DMS79 treated with DMSO at 0.1 percent for 48 hours (cell line): ENCODE measurements at regions not wholly inside any gene's neighbourhood (a gene's known extent, or its start where the extent isn't known, plus 50 kb on each side); places are given as distances from the start of the nearest gene placed in this dataset.
A peak's percentile ranks its signal among the peaks of the same experiment; 100 is the strongest.

Experiments
- DNase-seq: peaks from one replicate; lab custom pipeline; 2025; lab: John Stamatoyannopoulos, UW

DNA sequence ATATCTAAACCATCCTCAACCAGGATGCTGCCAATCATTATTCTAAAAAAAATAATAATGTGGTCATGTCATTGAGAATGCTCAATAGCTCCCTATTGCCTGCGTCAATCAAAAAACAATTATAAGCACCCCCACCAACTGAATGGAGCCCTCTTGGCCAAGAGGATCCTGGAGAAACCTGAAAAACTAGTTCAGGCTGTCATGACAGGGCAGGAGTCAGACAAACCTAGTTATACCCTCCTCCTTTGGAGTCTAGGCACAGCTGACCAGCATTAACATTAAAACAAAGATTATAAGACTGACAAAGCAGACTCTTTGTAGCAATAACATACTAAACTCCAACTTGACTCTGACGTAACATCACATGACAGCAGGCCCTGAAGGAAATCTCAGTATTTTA lies 119.2 kb upstream of the CCL2 start:
- peak; percentile 58 for DNase-seq

DNA sequence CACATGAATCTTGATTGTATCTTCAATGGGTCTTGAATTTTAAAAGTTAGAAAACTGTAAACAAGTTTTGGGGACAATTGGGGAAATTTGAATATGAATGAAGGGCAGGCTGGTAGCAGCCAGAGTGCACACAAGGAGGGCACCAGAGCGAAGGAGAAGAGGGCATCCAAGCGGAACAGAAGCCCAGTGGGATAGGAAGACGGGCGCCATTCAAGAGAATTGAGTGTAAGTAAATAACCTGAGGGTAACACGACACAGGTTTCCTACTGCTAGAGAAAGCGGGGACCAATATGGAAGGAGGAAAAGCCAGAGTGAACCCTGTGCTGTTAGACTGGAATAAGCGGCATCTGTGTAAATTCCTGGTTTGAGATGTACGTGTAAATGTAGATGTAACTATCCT lies 115.1 kb upstream of the CCL2 start:
- DNase-seq = peak; percentile 84

DNA sequence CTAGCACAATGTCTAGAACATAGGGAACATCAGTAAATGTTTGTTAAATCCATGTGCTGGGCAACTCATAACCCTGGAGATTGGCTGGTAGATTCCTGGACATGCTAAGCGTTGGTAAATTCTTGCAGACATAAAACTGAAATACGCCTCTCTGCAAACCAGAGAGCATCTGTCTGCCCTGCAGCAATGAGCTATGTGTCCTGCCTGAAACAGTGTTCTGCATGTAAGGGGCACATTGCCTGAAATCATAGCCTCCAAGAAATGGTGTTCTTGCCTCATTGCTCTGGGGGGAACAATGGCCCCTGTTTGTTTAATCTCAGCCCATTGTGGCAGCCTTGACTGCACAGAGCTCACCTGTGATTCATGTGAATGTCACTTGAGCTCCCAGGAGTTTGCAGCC lies 113.5 kb upstream of the CCL2 start:
- DNase-seq = peak; percentile 56

DNA sequence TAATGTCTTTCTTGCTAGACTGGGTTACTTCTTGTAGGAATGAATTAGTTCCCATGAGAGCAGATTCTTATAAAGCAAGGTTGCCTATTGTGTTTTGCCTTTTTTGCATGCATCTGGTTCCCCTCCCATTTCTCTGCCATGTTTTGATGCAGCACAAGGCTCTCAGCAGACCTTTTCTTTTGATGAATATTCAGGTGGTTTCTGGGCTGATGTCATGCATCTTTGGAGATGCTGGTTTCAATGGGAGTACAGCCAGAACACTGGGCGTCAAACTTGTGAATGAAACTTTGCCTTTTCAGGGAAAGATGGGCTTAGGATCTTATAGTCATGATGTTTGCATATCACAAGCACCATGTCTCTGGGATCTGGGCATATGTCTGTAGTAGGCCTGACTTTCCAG lies 111.7 kb upstream of the CCL2 start:
- DNase-seq = no peak

DNA sequence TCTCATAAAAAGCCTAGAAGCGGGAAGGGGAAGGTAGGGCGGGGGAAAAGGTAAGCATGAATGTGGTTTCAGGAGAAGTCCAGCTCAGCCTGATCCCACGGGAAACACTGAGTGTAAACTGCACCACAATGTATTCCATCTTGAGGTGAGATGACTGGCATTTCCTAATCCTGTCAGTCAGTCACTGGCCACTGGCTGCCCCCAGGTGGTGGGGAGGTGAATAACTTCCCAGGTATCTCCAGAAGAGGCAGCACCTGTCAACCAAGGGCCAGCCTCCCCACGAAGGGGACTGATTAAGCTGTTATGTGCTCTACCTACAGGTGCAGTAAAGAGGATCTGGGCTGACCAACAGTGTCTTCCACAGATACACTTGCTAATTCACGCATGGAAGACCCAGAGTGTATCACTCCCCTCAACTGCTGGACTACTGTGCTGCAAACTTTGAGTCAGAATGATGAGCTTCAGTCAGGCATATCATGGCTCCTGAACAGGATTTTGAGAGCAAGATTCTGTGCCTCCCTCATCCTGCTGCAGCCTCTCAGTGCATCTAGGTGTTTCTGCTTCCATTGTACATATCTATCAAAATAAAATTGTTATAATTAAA lies 108.5 kb upstream of the CCL2 start:
- peak; percentile 46 for DNase-seq

DNA sequence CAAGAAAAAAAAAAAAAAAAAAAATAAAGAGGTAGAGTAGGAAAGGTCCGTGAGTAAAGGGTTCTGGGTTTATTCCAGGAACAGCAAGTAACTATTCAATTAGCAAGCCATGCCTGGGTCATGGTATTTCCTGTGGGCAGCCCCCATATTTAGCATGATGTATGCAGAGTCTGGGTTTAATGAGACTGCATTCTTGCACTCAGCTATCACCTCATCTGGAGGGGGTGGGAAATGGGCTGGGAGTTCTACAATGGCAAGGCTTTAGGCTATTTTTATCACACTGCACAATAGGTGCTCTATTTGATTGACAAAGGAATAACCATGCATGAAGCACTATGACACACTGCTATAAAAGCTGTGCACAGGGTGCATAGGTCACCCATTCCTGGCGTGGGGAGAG lies 104.0 kb upstream of the CCL2 start:
- no peak for DNase-seq

DNA sequence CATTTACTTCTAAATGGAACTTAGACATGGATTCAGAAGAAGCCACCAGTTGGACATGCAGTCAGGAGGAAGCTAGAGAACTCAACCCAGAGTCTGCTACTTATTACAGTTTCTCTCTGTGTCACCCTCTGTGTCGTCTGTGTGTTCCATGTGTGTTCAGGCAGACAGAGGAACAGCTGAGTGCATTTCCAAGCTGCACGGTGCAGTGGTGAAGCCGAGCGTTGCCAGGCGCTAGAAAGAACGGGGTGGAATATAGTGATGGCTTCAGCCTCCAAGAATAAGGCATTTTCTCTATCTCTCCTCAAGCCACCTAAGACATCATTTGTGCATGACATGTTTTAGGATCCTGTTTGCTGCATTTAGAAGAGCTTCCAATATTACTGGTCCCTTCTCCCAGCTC lies 101.1 kb upstream of the CCL2 start:
- peak; percentile 53 for DNase-seq

DNA sequence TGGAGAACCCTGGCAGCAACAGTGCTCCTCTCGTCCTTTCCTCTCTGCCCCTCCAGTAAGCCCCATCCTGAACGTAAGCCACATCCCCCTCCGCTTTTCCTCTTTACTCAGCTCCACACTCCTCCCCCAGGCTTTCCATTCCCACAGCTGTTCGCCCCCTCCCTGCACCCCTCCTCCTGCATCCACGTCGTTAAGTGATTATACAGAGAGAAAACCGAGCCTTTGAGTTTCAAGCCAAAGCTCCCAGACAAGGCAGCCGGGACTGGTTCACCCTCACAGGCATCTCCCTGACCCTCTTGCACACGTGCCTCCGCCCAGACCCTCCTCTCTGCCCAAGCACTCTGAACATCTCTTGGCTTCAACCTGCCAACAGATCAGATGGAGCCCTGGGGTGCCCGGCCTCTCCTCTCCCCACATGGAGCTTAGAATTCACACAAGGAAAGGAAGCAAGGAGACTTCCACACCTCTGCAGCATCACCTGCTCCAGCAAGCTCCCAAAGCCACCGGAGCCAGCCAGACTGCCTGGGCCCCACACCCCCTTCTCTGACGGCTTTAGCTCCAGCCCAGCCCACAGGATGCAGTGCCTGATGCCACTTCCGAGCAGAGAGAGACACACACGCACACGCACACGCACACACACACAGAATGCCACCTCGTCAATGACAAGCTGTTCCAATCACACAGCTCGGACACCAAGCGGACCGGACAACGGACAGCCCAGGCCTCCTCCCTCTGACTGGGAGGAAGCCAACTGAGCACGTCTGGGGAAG lies 99.9 kb upstream of the CCL2 start:
- DNase-seq = peak; percentile 55

DNA sequence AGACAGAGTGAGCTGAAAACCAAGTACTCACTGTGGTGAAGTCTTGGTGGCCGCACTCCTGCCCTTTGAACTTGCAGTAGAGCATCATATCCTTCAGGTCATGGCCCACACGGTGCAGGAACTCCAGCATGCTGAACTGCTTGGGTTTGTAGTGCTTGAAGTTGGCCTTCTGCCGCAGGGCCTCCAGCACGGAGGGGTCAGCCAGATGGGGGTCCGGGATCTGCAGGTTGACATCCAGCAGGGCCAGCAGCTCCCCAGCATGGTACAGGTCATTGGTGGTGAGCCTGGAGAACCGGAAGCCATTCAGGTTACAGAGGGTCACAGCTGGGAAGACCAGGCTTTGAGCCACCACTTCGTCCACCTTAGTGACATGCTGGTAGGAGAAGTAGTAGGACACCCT lies 99.1 kb upstream of the CCL2 start:
- no peak for DNase-seq

DNA sequence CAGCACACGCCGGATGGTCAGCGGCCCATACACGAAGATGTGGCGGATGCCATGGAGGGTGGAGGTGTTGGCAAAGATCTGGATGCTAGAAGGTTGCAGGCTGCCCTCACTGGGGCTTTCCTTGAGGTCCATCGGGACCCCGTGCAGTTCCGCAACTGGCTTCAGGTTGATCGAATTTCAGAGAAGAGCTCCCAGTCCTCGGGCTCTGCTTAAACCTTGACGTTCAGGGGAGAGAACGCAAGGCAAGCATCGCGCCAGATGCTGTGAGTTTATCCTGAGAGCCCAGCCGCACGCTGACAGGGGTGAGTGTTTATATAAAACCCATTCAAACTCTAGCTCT lies 98.7 kb upstream of the CCL2 start:
- peak; percentile 76 for DNase-seq

DNA sequence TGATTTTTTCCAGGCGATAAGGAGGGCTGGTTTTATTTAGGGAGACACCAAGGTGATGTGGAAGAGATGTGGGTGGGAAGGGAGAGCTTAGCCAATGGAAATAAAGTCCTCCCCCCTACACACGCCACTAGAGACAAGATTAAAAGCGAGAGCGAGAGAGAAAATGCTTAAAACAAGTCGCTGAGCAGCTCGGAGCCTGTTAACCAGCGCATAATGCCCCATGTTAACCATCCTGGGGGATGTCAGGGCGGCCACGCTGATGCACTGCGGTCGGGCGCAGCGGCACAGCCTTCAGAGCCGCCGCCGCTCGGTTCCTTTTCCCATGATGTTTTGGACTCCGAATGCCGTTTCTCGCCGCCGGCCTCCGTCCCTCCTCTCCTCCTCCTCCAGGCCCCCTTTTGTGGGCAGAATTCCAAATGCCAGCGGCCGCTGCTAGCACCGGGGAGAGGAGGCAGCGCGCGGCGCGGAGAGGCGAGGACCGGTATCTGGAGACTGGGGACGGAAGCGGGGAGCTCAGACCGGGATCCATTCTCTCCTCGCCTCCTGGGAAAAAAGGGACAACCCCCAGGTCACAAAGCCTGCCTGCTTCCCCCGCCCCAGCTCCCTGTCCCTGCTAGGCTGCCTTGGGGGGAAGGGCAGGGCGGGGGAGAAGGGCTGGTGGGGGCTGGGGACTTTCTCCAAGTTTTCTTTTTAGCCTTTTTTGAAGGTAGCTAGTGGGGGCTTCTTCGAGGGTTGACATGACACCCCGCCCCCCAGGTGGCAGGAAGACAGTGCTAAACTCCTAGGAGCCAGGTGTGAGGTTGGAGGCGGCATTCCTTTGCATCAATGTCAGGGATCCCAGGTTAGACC lies 98.1 kb upstream of the CCL2 start:
- peak; percentile 76 for DNase-seq

DNA sequence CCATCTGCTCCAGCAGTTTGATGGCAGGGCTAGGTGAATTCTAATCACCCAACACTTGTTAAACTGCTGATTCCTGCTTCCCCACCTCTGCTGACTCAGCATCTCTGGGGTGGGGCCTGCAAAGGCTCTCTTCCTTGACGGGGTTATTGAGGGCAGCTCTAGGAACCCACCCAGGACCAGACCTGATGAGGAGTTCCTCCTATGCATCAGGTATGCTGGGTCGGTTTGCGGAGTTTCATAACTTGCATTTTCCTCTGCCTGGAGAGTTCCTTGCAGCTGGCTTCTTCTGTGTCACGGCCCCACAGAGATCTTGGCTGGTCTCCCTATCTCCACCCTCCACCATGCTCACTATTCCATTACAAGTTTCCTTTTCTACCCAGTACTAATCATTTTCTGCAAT lies 93.4 kb upstream of the CCL2 start:
- DNase-seq = no peak

DNA sequence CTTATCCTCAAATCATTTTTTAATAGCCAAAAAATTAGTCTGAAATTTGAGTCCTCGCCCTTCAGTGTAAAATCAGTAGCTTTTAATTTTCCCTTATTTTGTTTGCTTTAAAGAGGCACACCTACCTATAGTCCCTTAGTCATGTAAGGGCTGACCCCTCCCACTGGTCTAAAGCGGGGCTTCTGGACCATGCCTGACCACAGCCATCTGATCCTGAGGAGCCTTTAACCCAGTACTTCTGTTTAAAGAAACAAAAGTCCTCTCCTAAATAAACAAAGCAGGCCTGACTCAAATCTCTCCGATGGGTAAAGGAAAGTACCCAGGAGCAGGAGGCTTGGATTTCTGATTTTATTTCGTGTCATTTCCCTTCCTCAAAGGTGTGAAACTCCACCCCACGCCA lies 92.0 kb upstream of the CCL2 start:
- DNase-seq = no peak

DNA sequence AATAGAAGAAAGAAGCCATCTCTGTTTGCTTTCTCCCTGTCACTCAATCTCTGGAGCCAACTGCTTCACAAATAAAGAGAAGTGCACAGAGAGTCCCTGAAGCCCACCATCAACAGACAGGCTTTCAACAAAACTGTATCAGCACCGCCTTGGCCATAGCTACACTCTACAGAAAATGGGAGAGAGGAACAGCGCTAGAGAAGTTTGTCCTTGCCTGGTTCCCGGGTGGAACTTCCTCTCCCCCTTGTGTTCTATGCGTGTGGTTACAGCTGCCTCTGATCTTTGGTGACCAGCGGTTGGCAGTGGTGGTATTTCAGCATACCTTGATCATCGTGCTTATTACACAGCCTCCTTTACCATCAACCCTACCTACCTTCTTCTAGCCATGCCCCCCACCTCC lies 91.4 kb upstream of the CCL2 start:
- DNase-seq = peak; percentile 44

DNA sequence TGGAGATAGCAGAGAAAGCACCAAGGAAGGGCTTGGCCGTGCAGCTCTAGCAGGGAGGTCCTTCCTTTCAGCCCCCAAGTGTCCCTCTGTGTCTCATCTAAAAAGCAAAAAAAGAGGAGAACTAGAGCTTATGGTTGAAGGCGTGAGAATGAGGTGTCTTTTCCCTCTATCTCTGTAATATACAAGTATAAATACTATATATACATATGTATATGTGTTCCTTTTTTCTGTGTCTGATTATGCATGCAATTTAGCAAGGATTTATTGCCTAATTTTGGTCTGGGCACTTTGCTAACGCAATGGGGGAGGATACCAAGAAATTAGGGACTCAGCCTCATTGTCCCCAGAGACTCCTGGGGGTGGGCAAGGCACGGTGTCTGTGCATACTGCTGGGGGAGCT lies 90.2 kb upstream of the CCL2 start:
- DNase-seq = no peak

DNA sequence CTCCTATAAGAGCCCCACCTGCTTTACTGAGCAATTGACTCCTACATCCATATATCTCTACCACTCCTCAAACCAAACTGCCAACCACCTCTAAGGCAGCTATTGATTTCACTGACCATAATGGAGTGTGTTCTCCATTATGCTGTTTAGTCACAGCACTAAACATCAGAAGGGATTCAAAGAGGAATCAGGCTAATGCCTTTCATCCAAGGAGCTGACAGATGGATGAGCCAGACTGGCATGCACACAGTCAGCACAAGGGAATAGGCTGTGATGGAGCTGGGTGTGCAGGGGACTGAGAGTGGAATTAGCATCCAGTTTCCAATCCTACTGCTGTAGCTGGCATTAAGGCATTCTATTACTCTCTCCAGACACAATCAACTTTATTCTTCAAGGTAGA lies 88.7 kb upstream of the CCL2 start:
- DNase-seq = no peak

DNA sequence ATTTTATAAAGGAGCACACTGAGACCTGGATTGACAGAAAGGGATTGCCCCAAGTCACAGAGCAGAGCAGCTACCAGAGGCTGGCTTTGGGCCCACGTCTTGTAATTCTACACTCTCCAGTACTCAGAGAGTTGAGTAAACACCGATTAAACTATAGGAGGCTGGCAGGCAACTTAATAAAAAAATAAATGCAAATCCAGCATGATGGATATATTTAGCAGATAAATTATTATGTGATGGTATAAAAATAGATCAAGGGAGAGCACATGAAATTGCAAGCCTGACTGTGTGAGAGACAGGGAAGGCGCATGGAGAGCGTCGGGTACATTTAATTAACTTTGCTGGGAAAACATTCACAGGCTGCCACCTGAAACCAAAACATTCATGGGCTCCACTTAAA lies 87.7 kb upstream of the CCL2 start:
- peak; percentile 77 for DNase-seq

DNA sequence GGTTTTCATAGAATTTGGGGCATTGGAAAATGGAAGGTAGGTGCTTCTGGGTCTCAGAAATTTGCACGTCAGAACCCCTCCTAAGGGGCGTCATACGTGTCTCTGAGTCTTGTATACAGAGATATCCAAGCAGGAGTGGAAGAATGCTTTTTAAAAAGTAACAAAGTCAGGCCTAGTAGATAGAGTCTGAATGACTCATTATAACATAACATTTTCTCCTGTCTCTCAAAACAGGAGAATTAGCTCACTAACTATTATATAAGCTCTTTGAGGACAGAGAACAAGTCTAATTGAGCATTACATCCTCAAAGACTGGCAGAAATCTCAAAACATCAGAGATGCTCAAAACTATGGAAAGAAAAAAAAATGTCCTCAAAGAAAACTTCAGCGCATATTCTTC lies 86.1 kb upstream of the CCL2 start:
- no peak for DNase-seq

DNA sequence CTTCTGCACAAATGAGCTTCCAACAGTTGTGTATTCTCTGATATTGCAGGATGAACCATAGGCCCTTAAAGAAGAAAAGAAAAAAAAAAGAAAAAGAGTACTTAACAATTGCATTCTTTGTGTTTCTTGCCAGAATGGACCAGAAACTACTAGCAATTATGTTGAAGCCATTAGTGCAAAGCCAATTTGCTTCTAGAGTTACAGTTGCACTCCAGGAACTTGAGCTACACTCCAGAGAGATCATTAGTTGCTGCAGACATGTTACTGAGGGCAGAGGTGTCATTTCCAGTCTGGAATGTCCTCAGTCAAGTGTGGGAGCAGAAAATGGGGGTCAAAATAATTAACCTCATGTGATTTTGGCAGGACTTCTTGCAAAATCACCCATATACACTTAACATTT lies 85.6 kb upstream of the CCL2 start:
- peak; percentile 49 for DNase-seq

DNA sequence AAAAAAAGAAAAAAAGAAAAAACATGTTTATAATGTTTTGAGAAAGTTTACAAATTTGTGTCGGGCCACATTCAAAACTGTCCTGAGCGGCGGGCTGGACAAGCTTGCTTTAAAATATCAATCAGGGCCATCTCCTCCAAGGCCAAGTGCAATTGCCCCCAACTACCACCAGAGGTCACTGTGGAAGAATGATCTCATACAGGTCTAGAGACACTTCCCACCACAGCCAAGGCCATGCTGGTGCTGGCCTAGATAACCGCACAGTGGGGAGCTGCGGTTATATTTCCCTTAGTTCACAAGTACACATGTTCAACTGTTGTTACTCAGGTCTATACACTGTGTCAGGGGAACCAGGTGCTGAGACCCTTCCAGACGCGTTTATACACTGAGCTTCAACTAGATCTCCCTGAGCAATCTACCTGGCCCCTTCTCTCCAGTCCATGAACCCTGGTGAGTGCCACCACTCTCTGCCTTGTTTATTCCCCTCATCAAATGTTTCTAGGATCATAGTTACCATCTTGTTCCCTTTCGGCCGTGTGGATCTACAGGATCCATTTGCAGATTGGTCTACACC lies 83.8 kb upstream of the CCL2 start:
- DNase-seq = peak; percentile 11

DNA sequence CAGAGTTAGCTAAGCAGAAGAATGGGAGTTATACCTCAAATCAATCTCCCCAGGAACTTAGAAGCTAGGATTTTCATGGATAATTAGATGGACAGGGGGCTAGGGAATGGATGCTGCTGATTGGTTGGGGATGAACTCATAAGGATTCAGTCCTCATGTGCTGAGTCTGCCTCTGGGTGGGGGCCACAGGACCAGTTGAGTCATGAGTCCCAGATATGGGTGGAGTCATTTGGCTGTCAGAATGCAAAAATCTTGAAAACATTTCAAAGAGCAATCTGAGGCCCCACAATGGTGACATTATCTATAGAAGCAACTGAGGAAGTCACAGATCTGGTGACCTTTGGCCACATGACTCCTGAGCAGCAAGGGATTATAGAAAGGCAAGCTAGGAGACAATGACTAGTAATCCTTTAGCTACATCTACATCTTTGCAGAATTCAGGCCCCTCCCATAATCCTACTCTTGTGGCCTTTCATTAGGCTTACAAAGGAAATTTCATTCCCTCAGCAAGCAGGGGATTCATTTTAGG lies 82.6 kb upstream of the CCL2 start:
- no peak for DNase-seq

DNA sequence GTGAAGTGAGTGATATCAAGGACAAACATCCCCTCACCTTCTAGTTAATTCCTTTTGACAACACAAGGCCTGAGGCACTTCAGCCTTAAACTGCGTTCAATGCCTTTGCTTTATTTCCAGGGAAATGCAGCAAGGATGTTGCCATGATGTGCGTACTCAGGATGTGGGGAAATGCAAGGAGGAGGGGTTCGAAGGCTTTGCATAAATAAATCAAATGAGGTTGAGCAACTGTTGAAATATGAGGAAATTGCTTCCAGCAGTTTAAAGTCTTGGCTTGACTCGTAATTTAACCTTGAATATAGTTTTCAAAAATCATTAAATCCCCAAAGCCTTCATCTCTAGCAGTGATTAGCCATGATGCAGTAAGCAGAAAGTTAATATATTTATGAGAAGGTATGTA lies 81.8 kb upstream of the CCL2 start:
- no peak for DNase-seq

DNA sequence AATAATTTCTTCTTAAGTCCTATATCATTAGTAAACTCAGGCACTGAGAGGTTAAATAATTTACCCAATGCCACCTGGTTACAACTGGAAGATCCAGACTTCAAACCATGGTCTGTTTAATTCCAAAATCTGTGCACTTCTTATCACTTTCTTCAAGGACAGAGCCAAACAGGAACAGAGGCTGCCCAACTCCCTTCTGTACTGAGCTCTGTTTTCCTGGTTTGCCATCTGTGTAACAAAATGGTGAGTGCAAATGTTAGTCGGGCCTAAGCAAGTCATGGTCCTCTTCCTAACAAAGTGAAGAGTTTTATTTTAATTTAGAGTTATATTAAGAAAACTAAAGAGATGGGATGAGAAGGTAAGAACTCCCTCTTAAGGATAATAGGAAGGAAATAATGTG lies 80.6 kb upstream of the CCL2 start:
- no peak for DNase-seq
